Raji (cell line): ENCODE measurements at regions not wholly inside any gene's neighbourhood (a gene's known extent, or its start where the extent isn't known, plus 50 kb on each side); places are given as distances from the start of the nearest gene placed in this dataset.

Source experiments
- POLR2A ChIP-seq: IDR thresholded peaks from 2 replicates; pipeline ENCODE4 v1.6.1; 2011; ENCODE audit warnings: low read depth, low read length, control low read depth; ENCODE audit not compliant: insufficient read depth

DNA sequence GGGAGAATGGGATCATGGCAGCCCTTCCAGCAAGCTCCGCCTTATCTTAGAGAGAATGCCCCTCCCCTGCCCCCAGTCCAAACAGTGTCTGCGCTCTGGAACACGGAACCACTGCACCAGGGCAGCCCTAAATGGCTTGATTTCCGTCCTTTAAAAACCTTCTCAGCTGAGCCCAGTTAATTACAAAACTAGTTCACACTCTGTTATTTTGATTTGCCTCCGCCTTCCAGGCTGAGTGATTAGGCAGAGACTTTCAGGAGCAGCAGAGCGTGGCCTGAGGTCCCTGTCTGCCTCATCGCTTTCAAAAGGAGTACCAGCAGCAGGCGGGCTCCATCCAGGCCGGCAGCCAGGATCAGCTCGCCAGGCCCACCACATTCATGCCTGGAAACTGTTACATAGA lies 313.0 kb downstream of the BRD1 start:
- no peak for TF ChIP-seq POLR2A

DNA sequence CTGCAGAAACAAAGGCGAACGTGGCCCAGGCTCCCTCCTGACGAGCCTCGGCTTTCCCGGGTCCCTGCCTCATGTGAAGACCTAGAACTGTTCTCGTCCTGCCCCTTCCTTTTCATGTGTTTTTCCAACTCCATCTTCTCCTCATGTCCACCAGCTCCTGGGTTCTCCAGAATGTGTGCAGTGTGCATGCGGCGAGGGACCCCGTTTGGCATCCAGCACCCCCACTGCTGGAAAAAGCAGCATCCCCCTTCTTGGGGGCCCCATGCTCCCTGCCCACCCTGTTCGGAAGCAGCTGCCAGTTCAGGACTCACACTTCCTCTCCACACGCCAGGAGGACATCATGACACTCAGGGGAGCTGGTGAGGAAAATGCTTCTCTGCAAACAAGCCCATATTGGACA lies 313.5 kb downstream of the BRD1 start:
- no peak for TF ChIP-seq POLR2A

DNA sequence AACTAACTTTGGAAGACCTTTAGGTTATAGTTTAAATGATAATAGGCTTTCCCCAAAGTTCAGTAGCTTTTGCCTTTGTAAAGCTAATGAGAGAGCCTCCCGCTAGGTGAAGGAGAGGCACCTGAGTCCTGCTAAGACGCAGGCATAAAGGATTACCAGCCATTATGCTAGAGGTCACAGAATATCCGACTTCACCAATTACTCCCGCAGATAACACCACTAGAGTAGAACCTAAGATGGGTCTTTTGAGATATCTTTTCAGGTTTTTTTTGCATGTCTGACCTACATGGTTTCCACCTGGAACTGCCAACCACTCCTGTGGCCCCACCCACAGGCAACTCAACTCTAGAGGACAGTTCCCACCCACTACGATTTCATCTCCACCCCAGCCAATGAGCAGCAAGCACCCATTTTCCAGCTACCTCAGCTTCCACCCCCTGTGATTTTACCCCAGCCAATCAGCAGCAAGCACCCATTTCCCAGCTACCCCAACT lies 314.3 kb downstream of the BRD1 start:
- TF ChIP-seq POLR2A = no peak

DNA sequence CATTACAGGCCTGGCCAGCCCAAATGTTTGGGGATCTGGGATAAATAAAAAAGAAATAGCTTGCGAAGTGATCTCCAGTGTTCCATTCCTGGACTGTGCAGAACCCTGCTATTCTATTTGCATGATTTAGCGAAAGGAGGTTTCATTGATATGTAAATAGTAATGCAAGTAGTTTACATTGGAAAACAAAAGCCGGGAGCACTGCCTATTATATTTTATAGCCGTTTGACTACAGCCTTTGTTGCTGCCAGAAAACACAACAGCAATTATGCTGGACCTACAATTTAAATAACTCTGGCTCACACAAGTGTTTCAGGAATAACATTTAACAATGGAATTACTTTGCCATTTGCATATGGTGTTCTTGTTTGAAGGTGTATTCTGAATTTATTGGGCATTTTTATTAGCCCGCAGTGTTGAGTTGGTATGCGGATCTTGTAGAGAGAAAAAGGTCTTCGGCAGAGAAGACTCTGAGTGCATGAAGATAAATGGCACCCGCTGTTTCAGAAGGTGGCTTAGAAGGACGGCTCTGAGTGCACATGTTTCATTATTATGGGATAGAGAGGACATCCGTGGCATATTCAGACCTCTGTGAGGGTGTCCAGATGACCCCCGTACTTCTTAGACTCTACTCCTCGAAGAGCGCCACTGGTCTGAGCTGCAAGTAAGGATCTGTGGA lies 315.0 kb downstream of the BRD1 start:
- TF ChIP-seq POLR2A = no peak

DNA sequence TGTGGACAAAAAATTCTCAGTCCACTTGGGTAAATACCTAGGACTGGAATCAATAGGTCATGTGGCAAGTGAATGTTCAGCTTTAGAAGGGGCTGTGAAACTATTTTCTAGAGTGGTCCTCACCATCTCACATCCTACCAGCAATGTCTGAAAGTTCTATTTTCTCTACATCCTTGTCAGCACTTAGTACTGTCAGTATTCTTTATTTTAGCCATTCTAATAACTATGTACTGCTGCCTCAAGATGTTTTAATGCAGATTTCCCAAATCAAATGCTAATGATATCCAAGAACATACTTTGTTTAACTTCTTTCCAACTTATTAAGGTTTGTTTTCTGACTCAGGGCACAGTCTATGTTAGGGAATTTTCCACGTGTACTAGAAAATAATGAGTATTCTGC lies 317.0 kb downstream of the BRD1 start:
- TF ChIP-seq POLR2A = no peak

DNA sequence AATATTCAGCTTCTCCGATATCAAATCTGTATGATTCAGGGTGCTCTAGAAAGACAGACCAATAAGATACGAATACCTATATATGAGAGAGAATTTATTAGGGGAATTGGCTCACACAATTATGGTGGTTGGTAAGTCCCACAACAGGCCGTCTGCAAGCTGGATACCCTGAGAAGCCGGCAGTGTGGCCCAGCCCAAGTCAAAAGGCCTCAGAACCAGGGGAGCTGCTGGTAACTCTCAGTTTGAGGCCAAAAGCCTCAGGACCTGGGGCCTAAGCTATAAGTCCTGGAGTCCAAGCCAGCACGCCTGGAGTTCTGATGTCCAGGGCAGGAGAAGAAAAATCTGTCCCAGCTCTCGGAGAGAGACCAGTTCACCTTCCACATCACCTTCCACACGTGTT lies 318.7 kb downstream of the BRD1 start:
- TF ChIP-seq POLR2A = no peak

DNA sequence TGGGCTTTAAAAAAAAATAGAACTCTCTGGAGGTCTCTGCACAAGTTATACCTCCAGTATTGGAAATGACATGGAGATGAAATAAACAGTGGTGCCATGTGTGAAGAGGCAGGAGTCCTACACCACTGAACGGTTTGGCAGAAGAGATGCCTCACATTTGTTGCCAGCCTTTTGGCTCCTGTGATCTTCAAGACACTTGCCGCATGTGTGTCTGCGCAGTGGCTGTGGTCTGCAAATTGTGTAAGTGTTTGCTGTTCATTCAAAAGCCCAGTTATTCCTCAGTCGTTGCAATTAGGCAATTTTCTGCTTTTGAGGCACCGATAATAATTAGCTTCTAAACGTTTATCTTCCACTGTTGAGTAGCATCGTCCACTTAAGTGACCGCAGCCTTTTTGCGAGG lies 319.1 kb downstream of the BRD1 start:
- no peak for TF ChIP-seq POLR2A

DNA sequence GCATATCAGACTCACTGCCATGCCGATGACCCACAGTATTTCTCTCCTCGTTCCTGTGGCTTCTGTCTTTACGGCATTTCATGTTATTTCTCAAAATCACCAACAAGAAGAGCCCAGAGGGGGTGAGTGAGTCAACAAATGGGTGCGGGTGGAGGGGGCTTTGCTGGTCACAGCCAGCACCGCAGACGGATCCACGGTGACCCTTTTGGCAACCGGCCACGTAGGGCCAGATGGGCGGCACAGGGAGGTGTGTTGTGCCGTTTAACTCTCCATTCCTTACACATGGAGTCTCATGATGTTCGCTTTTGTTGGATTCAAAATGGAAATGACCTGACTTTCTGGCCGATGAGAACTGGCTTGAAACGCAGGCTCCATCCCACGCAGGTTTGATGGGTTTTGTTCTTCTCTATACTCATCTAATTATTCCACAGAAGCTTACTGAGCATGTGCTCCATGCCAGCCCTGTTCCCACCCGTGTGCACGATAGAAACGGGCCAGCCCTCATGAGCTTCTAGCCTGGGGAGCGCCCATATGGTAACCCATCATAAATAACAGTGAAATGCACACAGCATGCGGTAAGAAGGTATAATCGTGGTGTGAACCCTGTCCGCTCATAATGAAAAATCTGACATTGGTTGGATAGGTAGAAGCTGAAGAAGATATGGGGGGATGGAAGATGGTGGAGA lies 319.9 kb downstream of the BRD1 start:
- TF ChIP-seq POLR2A = no peak

DNA sequence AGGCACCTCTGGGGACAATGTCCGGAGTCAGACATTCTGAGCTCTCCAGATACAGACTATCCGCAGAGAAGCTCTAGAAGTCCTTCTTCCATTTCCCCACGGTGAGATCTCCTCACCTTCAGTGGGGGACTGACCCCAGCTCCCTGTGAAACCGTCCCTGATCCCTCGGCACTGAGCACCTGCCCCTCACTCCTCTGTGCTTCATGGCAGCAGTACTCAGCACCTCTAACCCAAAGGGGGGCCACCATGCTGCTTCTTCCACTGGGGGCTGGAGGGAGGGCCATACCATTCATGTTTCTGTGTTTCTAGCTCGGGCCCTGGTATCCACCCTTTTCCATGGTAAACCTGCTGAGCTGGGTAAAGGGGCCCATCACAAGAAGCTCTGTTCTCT lies 321.7 kb downstream of the BRD1 start:
- no peak for TF ChIP-seq POLR2A

DNA sequence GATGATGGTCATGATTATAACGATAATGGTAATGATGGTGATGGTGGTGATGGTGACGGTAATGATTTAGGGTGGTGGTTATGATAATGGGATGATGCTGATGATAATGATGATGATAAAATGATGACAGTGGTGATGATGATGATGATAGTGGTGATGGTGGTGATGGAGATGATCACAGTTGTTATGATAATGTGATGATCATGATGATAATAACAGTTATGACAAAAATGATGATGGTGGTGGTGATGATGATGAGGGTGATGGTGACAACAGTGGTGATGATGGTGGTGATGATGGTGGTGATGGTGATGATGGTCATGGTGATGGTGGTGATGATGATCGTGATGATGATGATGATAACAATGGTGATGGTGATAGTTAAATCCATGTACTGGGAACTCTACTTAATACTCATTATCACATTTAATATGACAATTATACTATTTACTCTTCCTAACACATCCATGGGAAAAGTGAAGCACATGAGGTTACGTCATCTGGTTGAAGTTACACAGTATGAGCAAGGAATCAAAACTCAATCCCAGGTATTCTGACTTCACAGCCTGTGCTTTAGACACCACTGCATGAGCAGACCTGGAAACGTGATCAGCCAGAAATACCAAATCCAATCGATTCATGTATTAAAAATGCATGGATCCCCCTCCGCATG lies 322.2 kb downstream of the BRD1 start:
- no peak for TF ChIP-seq POLR2A

DNA sequence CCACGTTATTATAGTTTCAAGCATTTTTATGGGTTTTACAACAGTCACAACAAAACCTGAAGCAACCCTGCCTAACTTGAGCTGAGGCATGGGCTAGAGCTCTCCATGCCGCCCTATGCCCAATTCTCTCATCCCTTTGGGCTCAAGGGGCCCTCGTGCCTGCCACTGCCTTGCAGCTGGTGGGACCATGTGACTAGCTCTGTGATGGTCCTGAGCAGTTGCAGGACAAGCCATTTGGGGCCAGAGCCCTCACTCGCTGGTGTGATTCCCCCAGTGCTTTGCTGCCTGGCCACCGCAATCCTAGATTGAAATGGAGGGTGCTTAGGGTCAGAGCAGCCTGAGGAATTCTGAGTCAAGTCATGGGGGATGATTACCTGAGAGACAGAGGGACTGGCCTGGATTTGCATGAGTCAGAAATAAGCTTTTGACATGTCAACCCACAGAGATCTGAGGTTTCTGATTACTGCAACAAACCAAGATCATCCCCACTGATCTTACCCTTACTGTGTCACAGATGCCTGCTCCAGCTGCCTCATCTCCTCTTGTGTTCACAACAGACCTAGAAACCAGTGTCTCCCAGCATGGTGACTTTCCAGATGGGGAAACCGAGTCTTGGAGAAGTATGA lies 323.7 kb downstream of the BRD1 start:
- TF ChIP-seq POLR2A = no peak

DNA sequence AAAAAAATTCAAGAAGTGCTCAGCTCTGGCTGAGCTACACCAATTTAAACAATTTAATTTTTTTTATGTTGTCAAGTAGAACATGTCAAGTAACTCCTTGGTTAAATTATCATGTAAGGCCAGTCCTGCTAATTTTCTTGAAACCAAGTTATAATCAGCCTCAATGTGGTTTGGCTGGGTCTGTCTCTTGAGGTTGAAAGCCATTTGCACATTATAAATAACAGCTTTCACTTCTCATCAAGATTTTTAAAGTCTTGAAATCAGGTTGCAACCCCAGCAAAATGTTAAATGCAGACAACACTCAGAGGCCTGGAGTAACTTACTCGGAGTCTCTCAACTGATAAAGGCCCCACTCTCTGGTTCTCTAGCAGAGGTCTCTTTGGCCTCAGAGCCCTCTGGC lies 324.4 kb downstream of the BRD1 start:
- TF ChIP-seq POLR2A = no peak

DNA sequence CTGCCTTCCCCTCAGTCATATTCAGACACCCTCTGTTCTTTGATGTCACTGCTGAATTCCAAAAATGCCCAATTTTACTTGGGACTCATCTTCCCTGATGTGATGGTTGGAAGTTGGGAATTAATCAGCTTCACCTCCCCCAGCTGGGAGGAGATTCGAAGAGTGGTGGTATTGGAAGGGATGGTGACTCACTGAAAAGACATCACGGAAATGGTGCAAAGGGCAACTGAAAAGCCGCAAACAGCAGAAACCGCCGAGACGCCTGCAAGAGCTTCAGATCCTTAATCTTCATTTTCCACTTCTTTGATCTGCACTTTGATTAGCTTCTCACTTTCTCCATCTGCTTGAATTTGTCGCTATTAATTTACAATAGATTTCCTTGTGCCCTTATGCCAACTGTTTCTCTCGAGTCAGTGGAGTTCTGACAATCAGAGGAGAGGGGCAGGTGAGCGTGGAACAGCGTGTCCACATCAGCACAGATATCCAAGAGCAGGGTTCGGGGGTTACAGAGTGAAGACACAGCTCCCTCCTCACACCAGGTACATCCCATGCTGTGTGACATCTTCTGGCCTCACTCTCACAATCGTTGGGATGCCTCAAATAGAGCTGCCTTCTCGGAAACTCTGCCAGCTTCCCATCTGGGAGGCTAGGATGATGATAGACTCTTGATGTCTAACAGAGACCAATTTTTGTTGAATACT lies 325.4 kb downstream of the BRD1 start:
- TF ChIP-seq POLR2A = no peak

DNA sequence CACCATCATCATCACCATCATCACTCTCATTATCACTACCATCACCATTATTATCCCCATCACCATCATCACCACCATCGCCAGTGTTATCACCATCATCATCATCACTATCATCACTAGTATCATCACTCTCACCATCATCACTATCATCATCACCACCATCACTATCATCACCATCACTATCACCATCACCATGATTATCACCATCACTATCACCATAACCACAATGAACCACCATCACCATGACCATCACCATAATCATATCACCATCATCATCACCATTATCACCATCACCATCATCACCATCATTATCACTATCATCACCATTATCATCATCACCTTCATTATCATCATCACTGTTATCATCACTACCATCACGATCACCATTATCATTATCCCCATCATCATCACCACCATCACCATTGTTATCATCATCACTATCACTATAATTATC lies 326.7 kb downstream of the BRD1 start:
- no peak for TF ChIP-seq POLR2A

DNA sequence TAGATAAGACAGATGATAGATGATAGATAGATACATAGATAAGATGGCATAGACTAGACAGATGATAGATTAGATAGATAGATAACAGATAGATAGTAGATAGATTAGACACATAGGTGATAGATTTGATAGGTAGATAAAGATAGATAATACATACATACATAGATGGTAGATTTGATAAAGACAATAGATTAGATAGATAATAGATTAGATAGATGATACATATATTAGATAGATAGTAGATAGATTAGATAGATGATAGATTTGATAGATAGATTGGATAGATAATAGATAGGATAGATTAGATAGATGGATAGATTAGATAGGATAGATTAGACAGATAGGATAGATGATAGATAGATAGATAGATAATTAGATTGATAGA lies 327.6 kb downstream of the BRD1 start:
- no peak for TF ChIP-seq POLR2A
